GM18861 (cell line): ENCODE measurements at regions not wholly inside any gene's neighbourhood (a gene's known extent, or its start where the extent isn't known, plus 50 kb on each side); places are given as distances from the start of the nearest gene placed in this dataset.

ENCODE experiments used
- ATAC-seq: cut with Tn5 transposase; IDR thresholded peaks from one replicate; pipeline ENCODE4 v1.9.1; 2021; ENCODE audit not compliant: unreplicated experiment

- ATAC-seq: no peak
Measured at GRCh38 chr6:21807299-21808044, 213.9 kb downstream of the SOX4 start.

- no peak for ATAC-seq
Measured at GRCh38 chr6:21808045-21808470, 214.5 kb downstream of the SOX4 start.

DNA sequence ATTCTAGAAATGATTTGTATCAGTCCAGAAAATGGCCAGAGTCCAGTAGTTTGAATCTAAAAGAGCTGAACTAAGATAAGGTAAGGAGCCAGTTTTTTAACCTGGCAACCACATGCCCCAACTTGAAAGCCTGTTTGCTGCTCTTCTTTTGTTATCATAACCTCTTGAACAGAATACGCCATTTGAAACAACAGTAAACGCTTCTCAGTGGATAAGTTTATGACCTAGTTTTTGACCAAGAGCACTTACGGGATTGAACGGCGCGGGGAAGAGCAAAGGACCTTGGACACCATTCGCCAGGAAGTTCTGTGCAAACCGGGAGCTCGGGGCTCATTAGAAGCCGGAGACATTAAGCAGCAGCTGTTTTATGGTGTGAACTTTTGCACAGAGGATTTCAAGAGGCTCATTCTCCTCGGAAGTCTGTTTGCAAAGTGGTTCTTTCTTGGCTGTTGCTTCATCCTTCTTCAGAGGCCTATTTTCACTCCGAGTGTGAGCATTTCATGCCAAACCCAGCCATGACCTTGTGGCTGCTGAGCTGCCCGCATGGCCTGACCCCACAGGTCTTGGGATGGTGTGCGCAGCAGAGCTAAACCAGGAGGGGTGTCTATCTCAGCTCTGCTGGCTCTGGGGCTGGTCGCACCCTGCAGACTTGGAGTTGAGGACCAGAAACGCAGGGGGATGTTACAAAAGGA, 215.1 kb downstream of the SOX4 start:
- no peak for ATAC-seq

GRCh38 chr6:21811484-21811883, 217.9 kb downstream of the SOX4 start:
- ATAC-seq: no peak

DNA sequence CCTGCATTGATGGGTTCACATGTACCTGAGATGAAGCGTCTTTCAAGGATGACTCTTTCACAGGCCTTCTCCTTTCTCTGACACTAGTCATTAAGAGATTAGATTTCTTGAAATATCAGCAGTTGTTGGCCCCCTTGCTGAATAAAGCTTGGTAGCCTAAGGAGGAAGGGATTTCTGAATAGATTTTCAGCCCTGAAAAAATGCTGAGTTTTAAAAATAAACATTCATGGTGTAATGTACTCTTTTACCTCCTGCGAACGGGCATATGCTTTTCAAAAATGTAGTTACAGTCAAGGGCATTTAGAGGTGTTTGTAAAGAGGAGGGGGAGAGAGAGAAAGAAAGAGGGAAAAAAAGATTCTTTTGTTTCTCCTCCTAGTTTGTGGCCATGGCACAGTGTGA, 222.7 kb downstream of the SOX4 start:
- no peak for ATAC-seq

- no peak for ATAC-seq
Measured at GRCh38 chr6:21820442-21820841, 226.9 kb downstream of the SOX4 start.

DNA sequence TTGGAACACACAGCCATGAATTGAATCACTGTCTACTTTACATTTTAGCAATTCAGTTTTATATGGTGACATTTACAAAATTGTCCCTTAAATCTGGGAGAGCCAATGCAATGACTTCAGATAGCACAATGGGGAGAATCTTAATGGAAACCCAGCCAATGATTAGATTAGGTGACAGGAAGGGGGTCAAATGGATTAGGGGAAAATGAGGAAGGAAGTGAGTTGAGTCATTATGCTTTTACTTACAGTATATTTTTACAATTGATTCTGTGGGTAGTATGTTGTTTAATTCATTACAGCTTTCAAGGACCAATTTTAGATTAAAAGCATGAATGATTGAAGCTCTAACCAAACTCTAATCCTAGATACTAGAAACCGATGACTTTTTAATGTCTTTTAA, 229.8 kb downstream of the SOX4 start:
- no peak for ATAC-seq

DNA sequence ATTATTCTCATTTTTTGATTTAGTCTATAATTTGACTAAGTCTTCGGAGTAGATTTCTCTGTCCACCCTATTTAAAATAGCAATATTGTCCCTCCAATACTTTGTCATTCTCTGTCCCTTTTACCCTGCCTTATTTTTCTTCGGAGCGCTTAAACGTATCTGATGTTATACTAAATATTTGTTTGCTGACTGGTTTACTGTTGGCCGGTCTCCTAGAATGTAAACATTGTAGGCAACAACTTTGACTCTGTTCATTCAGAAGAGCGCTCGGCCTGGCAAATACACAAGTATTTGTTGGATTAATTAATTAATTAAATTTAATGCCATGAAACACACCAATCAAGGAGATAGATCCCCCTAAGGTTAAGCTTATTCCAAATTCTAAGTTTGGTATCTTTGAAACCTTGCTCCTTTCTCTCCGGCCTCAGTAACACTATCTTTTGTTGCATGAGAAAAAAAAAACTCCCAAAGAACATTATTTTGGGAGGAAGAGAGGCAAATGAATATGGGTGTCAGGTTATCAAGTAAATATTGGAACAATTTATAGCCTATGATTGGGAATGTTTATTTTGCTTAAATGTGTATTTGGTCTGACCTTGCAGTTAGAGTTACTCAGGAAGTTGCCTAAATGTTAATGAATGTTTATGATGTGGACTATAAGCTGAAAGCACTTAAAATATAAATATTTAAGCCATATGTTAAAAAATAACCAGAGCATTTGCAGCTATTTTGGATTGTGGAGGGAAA, 231.1 kb downstream of the SOX4 start:
- ATAC-seq: no peak

GRCh38 chr6:21826023-21826422, 232.5 kb downstream of the SOX4 start:
- no peak for ATAC-seq

- no peak for ATAC-seq
Measured at GRCh38 chr6:21826904-21827303, 233.4 kb downstream of the SOX4 start.

DNA sequence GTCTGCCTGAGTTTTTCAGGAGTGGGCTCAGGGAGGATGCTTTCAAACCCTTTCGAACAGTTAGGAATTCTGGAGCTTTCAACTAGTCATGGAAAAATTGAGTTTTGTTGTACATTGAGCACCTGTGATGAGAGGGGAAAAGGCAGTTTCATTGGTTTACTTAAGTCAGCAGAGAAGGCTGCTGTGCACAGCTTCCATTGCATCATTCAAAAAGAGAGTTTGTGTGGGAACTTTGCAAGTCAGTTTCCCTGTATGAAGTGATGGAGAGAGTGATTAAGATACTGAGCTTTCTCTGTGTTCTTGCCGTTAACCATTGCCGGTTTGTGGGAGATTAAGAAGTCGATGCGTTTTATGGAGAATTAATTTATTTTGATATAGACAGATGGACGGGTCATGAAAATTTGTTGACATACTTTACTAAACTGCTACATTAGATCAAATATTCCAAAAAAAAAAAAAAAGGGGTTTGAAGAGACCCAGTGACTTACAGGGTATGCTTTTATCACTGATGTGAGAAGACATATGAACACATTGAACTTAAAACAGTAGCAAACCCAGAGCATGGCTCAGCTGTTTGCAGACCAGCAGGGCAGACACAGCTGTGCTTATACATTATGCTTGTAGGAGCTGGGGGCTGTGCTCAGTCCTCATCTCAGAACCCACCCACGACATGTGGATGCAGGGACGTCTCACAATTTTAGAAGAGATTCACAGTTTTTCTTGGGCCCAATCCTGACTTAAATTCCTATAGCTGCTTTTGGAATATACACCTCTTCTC, 234.1 kb downstream of the SOX4 start:
- no peak for ATAC-seq

DNA sequence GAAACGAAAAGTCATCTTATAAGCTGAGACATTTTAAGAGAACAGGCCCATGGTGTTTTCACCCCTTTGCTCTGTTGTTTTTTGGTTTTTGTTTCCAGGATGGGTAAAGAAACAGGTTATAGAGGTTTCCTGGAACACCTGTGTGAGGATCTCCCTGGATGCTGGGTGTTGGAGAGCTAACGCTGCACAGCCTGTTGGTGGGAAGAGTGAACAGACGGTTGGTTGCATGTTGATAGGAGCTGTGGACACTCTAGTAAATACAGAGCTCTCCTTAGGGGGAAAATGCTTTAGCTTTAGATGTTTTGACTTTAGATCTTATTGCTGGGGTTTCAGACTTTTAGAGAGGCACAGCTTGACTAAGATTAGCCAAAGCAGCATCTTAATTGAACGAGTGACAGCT, 235.2 kb downstream of the SOX4 start:
- ATAC-seq: no peak

- ATAC-seq: no peak
Measured at GRCh38 chr6:21829126-21829525, 235.6 kb downstream of the SOX4 start.

DNA sequence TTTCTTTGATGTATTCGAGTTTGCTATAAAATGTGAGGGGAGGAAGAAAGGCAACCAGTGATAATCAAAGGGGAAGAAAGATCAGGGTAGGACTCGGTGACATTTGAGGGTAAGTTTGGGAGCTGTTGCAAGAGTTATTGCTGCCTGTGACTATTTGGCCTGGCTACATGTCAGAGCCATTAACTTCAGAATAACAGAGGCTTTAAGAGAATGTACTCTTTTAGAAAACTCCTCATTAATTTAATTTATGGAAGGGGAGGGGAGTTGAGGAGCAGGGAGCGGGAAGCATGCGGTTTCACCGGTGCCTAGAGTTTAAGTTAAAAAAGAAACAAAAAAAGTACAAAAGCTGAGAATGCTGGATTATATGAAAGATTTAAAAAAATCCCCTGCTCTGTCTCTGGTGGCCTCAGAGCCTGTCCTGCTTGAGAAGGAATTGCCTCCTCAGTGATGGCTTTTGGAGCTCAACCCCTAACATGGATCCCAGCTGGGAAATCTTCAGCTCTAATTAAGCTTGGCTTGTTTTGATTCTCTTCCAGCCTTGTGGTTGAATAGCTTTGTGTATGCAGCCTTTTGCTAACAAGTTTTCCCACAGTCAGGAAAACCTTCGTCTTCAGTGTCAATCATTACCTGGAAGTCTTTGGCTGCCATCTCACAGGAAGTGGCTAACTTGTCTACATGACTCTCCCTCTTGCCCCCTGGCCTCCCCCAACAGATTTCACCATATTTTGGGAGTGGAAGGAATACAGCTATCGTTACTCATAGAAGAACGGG, 238.2 kb downstream of the SOX4 start:
- no peak for ATAC-seq

DNA sequence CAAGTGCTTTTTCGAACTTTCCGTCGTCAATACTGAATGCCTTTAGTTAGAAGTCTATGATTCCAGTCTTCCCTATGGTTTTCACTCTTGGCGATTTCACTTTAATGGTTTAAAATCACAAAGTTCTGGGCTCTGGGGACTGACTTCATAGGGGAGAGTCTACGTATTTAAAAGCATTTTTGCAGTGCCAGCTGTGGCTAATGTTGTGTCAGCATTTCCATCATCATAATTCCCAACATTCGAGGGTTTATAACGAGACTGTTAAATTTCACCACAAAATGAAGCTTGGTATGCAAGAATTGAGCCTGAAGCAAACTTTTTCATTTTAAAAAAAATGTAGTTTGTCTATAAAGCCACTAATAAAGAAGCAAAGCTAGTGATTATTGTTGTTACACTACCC, 242.7 kb downstream of the SOX4 start:
- no peak for ATAC-seq

DNA sequence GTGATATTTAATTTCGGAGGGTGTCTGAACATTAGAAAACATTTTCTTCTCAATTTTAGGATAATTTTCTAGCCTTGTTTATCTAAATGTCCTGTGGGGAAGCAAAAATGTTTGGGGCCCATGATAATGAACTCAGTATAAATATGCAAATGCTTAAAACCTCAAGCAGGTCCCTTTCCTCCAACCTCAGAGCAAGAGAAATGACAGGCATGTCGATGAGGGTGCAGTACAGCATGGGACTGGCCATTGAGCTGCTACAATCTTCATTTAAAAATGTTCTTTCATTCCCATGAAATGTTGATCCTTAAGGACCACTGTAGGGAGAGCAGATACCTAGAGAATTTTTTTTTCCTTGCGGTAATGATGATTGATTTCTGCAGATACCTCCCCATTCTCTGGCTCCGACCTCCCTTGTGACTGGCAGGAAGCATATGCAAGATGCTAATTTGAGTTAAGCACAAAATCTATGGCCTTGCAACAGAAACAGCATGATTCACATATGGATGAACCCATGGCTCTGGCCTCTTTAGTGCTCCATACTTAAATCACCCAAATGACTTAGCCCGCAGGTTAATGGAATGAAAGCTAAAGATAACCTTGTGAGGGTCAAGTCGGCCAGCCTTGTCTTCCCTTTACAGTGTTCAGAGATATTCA, 243.3 kb downstream of the SOX4 start:
- ATAC-seq: no peak

- no peak for ATAC-seq
Measured at GRCh38 chr6:21840428-21840827, 246.9 kb downstream of the SOX4 start.

DNA sequence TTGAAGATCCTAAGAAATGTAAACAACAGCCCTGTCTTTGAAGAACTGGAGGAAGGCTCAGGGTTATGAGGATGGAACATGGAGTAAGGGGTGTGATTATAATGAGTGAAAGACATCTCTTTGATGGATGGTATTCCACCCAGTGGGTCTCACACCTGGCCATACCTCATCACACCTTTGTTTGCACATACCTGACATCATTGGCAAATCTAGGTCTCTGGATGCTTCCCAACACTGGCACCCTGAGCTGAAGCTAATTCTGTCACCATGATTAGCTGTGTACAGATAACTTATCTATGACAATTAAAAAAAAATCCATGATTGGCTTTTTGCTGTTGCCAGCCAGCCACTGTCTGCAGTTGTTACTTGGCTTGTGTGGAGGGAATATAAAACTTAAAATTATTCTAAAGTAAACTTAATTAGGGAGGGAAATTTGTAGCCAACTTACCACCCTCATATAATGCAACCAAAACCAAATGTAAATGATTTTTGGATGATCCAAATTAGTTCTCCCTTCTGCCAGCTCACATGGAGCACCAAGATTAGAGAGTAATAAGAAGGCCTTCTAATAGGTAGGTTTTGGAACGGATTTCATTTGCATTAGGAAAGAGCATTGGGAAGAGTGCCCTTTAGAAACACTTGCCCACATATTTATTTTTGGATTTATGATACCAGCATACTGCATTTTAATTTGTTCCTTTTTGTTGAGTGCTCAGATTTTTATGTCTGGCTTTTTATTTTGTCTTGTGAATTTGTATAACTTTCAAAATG, 249.5 kb downstream of the SOX4 start:
- ATAC-seq: no peak
